HEK293 (cell line): ENCODE measurements at regions not wholly inside any gene's neighbourhood (a gene's known extent, or its start where the extent isn't known, plus 50 kb on each side); places are given as distances from the start of the nearest gene placed in this dataset.
"Not testable (repeated sequence)": the region's sequence is repeated elsewhere in the genome, so short reads cannot be mapped to it uniquely, and the experiment has no call there.

Experiments
- KLF16 ChIP-seq: fragments of 450-650 bp; formaldehyde crosslinking; IDR thresholded peaks from 2 replicates; pipeline ENCODE4 v1.5.1; 2017; ENCODE audit warnings: missing biosample characterization, missing genetic modification characterization
- ZBTB7A ChIP-seq: fragments of 450-650 bp; formaldehyde crosslinking; IDR thresholded peaks from 2 replicates; pipeline ENCODE4 v1.5.1; 2016; ENCODE audit warnings: low read depth, missing biosample characterization, missing genetic modification characterization
- ZFP37 ChIP-seq: fragments of 450-650 bp; formaldehyde crosslinking; IDR thresholded peaks from 2 replicates; pipeline ENCODE4 v1.5.1; 2016; ENCODE audit warnings: missing biosample characterization, missing genetic modification characterization
- ZNF521 ChIP-seq: fragments of 450-650 bp; formaldehyde crosslinking; IDR thresholded peaks from 2 replicates; pipeline ENCODE4 v1.5.1; 2017; ENCODE audit warnings: missing biosample characterization, mild to moderate bottlenecking, missing genetic modification characterization
- ZNF704 ChIP-seq: fragments of 450-650 bp; formaldehyde crosslinking; IDR thresholded peaks from 2 replicates; pipeline ENCODE4 v1.5.1; 2016; ENCODE audit warnings: missing biosample characterization, missing genetic modification characterization
- ZNF76 ChIP-seq: fragments of 450-650 bp; formaldehyde crosslinking; IDR thresholded peaks from 2 replicates; pipeline ENCODE4; 2016; ENCODE audit warnings: low read depth, missing biosample characterization, missing genetic modification characterization, borderline replicate concordance
- TF ChIP-seq, protein P1 (sequence below): fragments of 450-650 bp; formaldehyde crosslinking; IDR thresholded peaks from 2 replicates; pipeline ENCODE4 v1.5.1; 2016; ENCODE audit warnings: missing biosample characterization, missing genetic modification characterization
- TF ChIP-seq, protein P2 (sequence below): fragments of 450-650 bp; formaldehyde crosslinking; IDR thresholded peaks from 2 replicates; pipeline ENCODE4 v1.5.1; 2016; ENCODE audit warnings: missing biosample characterization, missing genetic modification characterization

GRCh38 chr4:118625097-118625496, 60.1 kb upstream of the METTL14 start:
- TF ChIP-seq ZBTB7A, KLF16, ZNF521, ZNF704, ZNF76, ZFP37 (tag by site-specific recombination): not testable (repeated sequence)
- TF ChIP-seq, protein P1, sequence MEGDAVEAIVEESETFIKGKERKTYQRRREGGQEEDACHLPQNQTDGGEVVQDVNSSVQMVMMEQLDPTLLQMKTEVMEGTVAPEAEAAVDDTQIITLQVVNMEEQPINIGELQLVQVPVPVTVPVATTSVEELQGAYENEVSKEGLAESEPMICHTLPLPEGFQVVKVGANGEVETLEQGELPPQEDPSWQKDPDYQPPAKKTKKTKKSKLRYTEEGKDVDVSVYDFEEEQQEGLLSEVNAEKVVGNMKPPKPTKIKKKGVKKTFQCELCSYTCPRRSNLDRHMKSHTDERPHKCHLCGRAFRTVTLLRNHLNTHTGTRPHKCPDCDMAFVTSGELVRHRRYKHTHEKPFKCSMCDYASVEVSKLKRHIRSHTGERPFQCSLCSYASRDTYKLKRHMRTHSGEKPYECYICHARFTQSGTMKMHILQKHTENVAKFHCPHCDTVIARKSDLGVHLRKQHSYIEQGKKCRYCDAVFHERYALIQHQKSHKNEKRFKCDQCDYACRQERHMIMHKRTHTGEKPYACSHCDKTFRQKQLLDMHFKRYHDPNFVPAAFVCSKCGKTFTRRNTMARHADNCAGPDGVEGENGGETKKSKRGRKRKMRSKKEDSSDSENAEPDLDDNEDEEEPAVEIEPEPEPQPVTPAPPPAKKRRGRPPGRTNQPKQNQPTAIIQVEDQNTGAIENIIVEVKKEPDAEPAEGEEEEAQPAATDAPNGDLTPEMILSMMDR: not testable (repeated sequence)
- TF ChIP-seq, protein P2, sequence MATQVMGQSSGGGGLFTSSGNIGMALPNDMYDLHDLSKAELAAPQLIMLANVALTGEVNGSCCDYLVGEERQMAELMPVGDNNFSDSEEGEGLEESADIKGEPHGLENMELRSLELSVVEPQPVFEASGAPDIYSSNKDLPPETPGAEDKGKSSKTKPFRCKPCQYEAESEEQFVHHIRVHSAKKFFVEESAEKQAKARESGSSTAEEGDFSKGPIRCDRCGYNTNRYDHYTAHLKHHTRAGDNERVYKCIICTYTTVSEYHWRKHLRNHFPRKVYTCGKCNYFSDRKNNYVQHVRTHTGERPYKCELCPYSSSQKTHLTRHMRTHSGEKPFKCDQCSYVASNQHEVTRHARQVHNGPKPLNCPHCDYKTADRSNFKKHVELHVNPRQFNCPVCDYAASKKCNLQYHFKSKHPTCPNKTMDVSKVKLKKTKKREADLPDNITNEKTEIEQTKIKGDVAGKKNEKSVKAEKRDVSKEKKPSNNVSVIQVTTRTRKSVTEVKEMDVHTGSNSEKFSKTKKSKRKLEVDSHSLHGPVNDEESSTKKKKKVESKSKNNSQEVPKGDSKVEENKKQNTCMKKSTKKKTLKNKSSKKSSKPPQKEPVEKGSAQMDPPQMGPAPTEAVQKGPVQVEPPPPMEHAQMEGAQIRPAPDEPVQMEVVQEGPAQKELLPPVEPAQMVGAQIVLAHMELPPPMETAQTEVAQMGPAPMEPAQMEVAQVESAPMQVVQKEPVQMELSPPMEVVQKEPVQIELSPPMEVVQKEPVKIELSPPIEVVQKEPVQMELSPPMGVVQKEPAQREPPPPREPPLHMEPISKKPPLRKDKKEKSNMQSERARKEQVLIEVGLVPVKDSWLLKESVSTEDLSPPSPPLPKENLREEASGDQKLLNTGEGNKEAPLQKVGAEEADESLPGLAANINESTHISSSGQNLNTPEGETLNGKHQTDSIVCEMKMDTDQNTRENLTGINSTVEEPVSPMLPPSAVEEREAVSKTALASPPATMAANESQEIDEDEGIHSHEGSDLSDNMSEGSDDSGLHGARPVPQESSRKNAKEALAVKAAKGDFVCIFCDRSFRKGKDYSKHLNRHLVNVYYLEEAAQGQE: not testable (repeated sequence)
